ENCODE measurements at regions not wholly inside any gene's neighbourhood (a gene's known extent, or its start where the extent isn't known, plus 50 kb on each side); places are given as distances from the start of the nearest gene placed in this dataset.

DNA sequence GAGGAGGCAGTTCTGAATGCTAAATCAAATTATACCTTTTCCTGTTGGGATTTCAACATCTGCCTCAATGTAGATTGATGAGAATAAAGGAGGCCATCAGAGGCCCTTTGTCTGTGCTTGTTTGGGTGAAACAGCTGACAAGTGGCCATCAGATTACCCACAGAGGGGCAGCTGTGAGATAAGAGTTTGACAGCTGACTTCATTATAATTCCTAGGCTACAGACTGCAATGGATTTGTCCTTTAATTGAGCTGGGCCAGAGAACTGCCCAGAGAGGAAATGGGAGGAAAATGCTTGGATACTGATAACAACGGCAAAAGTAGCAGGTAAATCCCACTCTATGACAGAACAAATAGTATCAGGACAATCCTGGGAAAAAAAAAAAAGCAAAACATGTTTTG is 649.4 kb downstream of the HDGFL1 start:
- DNase-seq (ENCODE audit: low read depth) = no peak
- TF ChIP-seq, protein P1, sequence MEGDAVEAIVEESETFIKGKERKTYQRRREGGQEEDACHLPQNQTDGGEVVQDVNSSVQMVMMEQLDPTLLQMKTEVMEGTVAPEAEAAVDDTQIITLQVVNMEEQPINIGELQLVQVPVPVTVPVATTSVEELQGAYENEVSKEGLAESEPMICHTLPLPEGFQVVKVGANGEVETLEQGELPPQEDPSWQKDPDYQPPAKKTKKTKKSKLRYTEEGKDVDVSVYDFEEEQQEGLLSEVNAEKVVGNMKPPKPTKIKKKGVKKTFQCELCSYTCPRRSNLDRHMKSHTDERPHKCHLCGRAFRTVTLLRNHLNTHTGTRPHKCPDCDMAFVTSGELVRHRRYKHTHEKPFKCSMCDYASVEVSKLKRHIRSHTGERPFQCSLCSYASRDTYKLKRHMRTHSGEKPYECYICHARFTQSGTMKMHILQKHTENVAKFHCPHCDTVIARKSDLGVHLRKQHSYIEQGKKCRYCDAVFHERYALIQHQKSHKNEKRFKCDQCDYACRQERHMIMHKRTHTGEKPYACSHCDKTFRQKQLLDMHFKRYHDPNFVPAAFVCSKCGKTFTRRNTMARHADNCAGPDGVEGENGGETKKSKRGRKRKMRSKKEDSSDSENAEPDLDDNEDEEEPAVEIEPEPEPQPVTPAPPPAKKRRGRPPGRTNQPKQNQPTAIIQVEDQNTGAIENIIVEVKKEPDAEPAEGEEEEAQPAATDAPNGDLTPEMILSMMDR (conservative IDR thresholded peaks at IDR 0.05; ENCODE audit: low read length) = no peak
- no peak overlapping the region for H3K4me3 ChIP-seq (ENCODE audit: low read length)

DNA sequence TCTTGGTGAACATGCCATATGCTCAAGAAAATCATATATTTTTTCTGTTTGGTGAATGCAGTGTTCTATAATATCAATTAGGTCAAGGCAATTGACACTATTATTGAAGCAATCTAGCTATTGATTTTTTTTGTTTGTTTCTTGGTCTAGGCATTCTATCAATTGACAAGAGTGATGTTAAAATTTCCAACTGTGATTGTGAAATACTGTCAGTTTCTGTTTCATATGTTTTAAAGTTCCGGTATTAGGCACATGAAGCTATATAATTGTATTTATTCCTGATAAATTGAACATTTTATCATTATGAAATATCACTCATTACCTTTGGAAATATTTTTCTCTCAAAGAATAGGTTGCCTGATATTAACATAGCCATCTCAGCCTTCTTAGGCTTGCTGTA is 653.4 kb downstream of the HDGFL1 start:
- no peak for DNase-seq (ENCODE audit: low read depth)
- TF ChIP-seq, protein P1 (conservative IDR thresholded peaks at IDR 0.05; ENCODE audit: low read length) = no peak
- H3K4me3 ChIP-seq (ENCODE audit: low read length) = no peak overlapping the region

DNA sequence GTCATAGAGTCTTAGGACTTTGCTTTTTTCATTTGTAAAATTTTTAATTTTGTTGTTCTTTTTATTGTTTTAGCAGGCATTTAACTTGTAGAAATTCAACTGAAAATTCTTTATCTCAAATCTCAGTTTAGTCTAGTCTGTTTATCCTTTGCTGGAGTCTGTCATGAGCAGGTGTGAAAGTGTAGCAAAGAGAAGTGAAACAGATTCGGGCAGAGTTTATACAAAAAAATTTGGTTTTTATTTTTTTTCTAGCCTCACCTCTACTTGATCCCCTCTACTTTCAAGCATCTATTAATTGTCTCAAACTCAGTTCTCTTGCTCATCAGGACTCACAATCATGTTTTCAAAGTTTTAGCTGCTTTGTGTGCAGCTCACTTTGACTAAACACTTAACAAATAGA is 655.2 kb downstream of the HDGFL1 start:
- DNase-seq (ENCODE audit: low read depth) = no peak
- TF ChIP-seq, protein P1 (conservative IDR thresholded peaks at IDR 0.05; ENCODE audit: low read length) = no peak

DNA sequence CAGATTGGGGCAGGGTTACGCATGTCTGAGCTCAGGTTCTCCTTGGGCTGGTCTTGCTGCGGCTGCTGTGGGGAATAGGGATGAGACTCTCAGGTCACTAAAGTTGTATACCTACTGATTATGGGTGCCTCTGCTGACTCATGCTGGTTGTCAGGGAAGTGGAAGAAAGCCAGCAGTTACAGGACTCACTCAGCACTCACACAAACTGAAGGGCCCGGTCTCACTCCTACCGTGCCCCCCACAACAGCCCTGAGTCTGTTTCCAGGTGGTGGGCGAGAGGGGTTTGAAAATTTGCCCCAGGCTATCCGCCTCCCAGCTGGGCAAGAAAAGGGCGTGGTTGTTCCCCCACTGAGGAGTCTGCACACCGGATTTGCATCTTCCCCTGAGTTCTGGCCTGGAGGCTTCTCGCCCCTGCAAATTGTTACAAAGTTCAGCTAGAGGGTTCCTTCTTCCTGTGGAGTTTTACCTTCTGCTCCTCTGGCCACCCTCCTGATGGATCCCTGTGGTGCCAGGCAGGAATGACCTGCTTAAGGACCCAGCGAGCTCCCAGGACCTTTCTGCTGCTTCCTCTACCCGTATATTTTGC is 659.2 kb downstream of the HDGFL1 start:
- no peak for DNase-seq (ENCODE audit: low read depth)
- H3K4me3 ChIP-seq (ENCODE audit: low read length) = no peak overlapping the region
- TF ChIP-seq, protein P1 (conservative IDR thresholded peaks at IDR 0.05; ENCODE audit: low read length) = no peak

More for the DNA sequence above, 655.2 kb downstream of the HDGFL1 start:
- no peak overlapping the region for H3K4me3 ChIP-seq (ENCODE audit: low read length)

- TF ChIP-seq, protein P1 (conservative IDR thresholded peaks at IDR 0.05; ENCODE audit: low read length) = no peak
- no peak for DNase-seq (ENCODE audit: low read depth)
- H3K4me3 ChIP-seq (ENCODE audit: low read length) = no peak overlapping the region
Measured at GRCh38 chr6:23243854-23244253, 674.5 kb downstream of the HDGFL1 start.

DNA sequence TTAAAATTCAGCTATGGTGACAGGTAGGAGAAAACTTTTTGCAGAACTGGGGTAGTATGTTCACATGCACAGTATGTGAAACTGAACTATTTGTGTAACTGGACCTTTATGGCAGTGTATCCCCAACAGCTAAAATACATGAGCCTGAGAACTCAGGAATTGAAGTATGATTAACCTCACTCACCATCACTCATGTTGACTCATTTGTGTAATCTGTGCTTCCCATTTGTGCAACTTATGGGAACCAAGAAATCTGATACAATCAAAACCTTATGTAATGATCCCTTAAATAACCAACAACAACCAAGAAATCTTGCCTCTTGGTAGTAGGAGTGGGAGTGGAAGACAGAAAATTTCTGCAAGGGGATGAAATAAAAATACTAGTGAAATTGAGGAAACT is 674.9 kb downstream of the HDGFL1 start:
- no peak overlapping the region for H3K4me3 ChIP-seq (ENCODE audit: low read length)
- TF ChIP-seq, protein P1 (conservative IDR thresholded peaks at IDR 0.05; ENCODE audit: low read length) = no peak
- DNase-seq (ENCODE audit: low read depth) = peak; percentile 24

DNA sequence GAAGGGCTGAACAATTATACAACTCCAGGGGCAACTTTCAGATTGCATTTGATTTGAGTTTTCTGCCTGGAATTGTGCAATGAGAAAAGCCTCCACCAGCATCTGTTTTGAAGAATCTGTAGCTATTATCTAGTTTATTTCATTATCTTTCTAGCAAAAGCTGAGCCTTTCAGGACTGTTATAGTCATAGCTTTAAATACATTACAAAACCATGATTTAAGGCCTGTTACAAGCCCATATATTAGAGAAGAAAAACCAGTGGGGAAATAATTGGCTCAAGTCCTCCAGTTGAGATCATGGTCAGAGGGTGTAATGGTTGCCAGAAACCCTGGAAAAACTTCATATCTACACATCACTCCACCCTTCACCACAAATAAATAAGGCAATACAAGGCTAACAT is 676.2 kb downstream of the HDGFL1 start:
- no peak overlapping the region for H3K4me3 ChIP-seq (ENCODE audit: low read length)
- TF ChIP-seq, protein P1 (conservative IDR thresholded peaks at IDR 0.05; ENCODE audit: low read length) = no peak
- peak; percentile 31 for DNase-seq (ENCODE audit: low read depth)
